Neural progenitor cell (in vitro differentiated cells): ENCODE measurements at regions not wholly inside any gene's neighbourhood (a gene's known extent, or its start where the extent isn't known, plus 50 kb on each side); places are given as distances from the start of the nearest gene placed in this dataset.

Source experiments
- DNase-seq: peaks from one replicate; pipeline ENCODE4 v3.0.0-alpha.2; 2016; ENCODE audit warnings: low spot score
- H2AFZ ChIP-seq: fragments of 200-600 bp; sonication (generic); replicated peaks from 2 replicates; pipeline ENCODE4 v1.6.1; 2016; ENCODE audit warnings: antibody characterized with exemption
- H3F3A ChIP-seq: fragments of 200-600 bp; sonication (generic); 2 replicates; pipeline ENCODE4 v1.6.1; 2016; ENCODE audit warnings: antibody characterized with exemption, low read depth
- H3K27ac ChIP-seq: fragments of 200-600 bp; sonication (generic); 2 replicates; pipeline ENCODE4 v1.5.1; 2016; ENCODE audit warnings: mild to moderate bottlenecking
- H3K27me3 ChIP-seq: fragments of 200-600 bp; sonication (generic); 2 replicates; pipeline ENCODE4 v1.6.1; 2016; ENCODE audit warnings: mild to moderate bottlenecking, moderate library complexity
- H3K36me3 ChIP-seq: fragments of 200-600 bp; sonication (generic); 2 replicates; pipeline ENCODE4 v1.5.1; 2016
- H3K4me1 ChIP-seq: fragments of 200-600 bp; sonication (generic); 2 replicates; pipeline ENCODE4 v1.6.1; 2016; ENCODE audit warnings: mixed run types
- H3K4me2 ChIP-seq: fragments of 200-600 bp; sonication (generic); 2 replicates; pipeline ENCODE4 v1.6.1; 2016
- H3K4me3 ChIP-seq: fragments of 200-600 bp; sonication (generic); 2 replicates; pipeline ENCODE4 v1.5.1; 2016
- H3K79me2 ChIP-seq: fragments of 200-600 bp; sonication (generic); 2 replicates; pipeline ENCODE4 v1.6.1; 2016; ENCODE audit warnings: low read depth
- H3K9ac ChIP-seq: fragments of 200-600 bp; sonication (generic); 2 replicates; pipeline ENCODE4 v1.6.1; 2016
- H3K9me3 ChIP-seq: fragments of 200-600 bp; sonication (generic); 2 replicates; pipeline ENCODE4 v1.5.1; 2016; ENCODE audit warnings: low read depth
- H4K20me1 ChIP-seq: fragments of 200-600 bp; sonication (generic); 2 replicates; pipeline ENCODE4 v1.6.1; 2016; ENCODE audit warnings: low read depth
- H3K27ac Mint-ChIP-seq: 3 replicates; pipeline ENCODE4 v1.8.0; 2021; ENCODE audit warnings: mixed read lengths
- H3K27me3 Mint-ChIP-seq: 2 replicates; pipeline ENCODE4 v1.8.0; 2022; ENCODE audit warnings: low read depth, mild to moderate bottlenecking, inconsistent platforms, moderate library complexity, mixed read lengths; ENCODE audit not compliant: insufficient read depth
- H3K36me3 Mint-ChIP-seq: 3 replicates; pipeline ENCODE4 v1.8.0; 2021; ENCODE audit warnings: mixed read lengths
- H3K4me1 Mint-ChIP-seq: 3 replicates; pipeline ENCODE4 v1.8.0; 2021; ENCODE audit warnings: mixed read lengths
- H3K4me3 Mint-ChIP-seq: 3 replicates; pipeline ENCODE4 v1.8.0; 2021; ENCODE audit warnings: mild to moderate bottlenecking, moderate library complexity, mixed read lengths
- H3K9me3 Mint-ChIP-seq: 3 replicates; pipeline ENCODE4 v1.8.0; 2020; ENCODE audit warnings: mixed read lengths
- EZH2 ChIP-seq: fragments of 200-600 bp; sonication (generic); IDR thresholded peaks from 2 replicates; pipeline ENCODE4 v1.6.1; 2017; ENCODE audit warnings: antibody characterized with exemption, mild to moderate bottlenecking, moderate library complexity
- EZH2phosphoT487 ChIP-seq: fragments of 200-600 bp; sonication (generic); IDR thresholded peaks from 2 replicates; pipeline ENCODE4 v1.6.1; 2017; ENCODE audit warnings: antibody characterized with exemption
- TF ChIP-seq, protein P1 (sequence below): fragments of 200-600 bp; sonication (generic); IDR thresholded peaks from 2 replicates; pipeline ENCODE4 v1.5.1; 2017; ENCODE audit warnings: antibody characterized with exemption, mild to moderate bottlenecking

DNA sequence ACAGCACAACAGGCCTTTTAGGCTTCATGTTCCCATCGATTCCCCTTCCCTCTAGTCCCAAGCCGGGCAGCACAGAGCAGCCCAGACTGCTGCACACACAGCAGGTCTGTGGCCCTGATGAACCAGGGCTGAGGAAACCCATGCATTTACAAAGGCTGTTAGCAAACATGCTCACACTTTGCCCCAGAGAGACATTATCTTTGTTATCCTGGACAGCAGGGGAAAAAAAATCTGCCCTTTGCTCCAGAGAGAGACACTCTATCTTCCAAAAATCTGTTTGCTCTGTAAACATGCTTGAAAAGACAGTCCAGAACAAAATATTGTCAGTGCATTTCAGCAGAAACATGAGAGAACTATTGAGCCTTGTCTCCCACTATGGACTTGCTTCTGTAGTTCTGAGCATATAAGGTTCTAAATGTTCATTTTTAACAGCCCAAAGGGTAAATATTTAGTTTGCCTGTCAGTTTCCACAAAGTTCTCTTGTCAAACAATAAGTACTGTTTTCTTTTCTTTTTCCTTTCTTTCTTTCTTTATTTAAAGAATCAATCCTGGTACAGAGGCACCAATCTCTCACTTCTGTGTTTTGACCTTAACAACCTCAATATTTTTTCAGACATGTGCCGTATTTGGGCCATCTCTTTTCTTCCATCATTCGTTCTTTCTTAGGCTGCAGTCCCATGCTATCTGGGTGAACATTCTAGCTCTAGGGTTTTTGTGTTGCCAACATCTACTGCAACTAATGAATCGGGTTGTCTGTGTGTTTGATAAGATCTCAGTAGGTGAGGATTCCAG is 468.0 kb downstream of the EPM2A start:
- DNase-seq, result no peak
- H3K36me3 ChIP-seq, result no peaks in the 10 kb centered on the region
- no peaks in the 10 kb centered on the region for H3K27me3 ChIP-seq
- H3K4me1 ChIP-seq, result peaks cover 9% of the 10 kb centered on the region
- no peak overlapping the region for H2AFZ ChIP-seq
- H3K4me1 Mint-ChIP-seq, result peaks cover 6% of the 10 kb centered on the region
- H3K27me3 Mint-ChIP-seq, result no peaks in the 10 kb centered on the region
- no peak overlapping the region for H3K9ac ChIP-seq
- H3K4me2 ChIP-seq, result no peak overlapping the region
- no peaks in the 10 kb centered on the region for H3K36me3 Mint-ChIP-seq
- no peaks in the 10 kb centered on the region for H3K9me3 Mint-ChIP-seq
- H3K27ac Mint-ChIP-seq, result no peak overlapping the region
- no peaks in the 10 kb centered on the region for H3K79me2 ChIP-seq
- H4K20me1 ChIP-seq, result no peaks in the 10 kb centered on the region
- no peak overlapping the region for H3K27ac ChIP-seq
- H3K4me3 ChIP-seq, result no peak overlapping the region
- TF ChIP-seq EZH2phosphoT487, result no peak
- TF ChIP-seq EZH2, result no peak
- TF ChIP-seq, protein P1, sequence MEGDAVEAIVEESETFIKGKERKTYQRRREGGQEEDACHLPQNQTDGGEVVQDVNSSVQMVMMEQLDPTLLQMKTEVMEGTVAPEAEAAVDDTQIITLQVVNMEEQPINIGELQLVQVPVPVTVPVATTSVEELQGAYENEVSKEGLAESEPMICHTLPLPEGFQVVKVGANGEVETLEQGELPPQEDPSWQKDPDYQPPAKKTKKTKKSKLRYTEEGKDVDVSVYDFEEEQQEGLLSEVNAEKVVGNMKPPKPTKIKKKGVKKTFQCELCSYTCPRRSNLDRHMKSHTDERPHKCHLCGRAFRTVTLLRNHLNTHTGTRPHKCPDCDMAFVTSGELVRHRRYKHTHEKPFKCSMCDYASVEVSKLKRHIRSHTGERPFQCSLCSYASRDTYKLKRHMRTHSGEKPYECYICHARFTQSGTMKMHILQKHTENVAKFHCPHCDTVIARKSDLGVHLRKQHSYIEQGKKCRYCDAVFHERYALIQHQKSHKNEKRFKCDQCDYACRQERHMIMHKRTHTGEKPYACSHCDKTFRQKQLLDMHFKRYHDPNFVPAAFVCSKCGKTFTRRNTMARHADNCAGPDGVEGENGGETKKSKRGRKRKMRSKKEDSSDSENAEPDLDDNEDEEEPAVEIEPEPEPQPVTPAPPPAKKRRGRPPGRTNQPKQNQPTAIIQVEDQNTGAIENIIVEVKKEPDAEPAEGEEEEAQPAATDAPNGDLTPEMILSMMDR, result no peak
- H3F3A ChIP-seq, result no peaks in the 10 kb centered on the region
- no peak overlapping the region for H3K4me3 Mint-ChIP-seq
- H3K9me3 ChIP-seq, result no peaks in the 10 kb centered on the region

DNA sequence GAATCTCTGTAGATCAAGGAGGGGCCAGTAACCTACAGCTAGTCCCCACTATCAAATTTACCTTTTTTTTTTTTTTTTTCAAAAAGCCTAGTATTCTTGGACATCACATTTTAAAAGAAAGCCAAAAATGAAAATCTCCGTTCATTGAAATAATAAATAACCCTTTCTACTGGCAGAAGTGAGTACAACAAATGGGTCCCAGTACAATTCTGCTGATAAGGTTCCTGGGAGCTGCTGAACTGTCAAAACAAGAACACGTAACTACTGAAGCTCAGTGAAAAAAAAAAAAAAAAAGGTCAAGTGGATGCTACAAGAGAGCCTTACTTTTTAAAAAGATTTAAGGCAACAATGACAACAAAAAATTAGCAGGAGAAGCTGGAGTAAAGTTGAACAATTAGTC is 464.9 kb downstream of the EPM2A start:
- no peak overlapping the region for H3K27ac ChIP-seq
- no peak overlapping the region for H3K4me2 ChIP-seq
- peaks cover 9% of the 10 kb centered on the region for H3K4me1 ChIP-seq
- H3K36me3 ChIP-seq, result no peaks in the 10 kb centered on the region
- H2AFZ ChIP-seq, result no peak overlapping the region
- no peaks in the 10 kb centered on the region for H3K36me3 Mint-ChIP-seq
- no peaks in the 10 kb centered on the region for H3K4me1 Mint-ChIP-seq
- TF ChIP-seq, protein P1, result no peak
- no peak for TF ChIP-seq EZH2
- TF ChIP-seq EZH2phosphoT487, result no peak
- DNase-seq, result no peak
- no peak overlapping the region for H3K4me3 ChIP-seq
- no peaks in the 10 kb centered on the region for H3K9me3 Mint-ChIP-seq
- H3K27me3 ChIP-seq, result no peaks in the 10 kb centered on the region
- H3K4me3 Mint-ChIP-seq, result no peak overlapping the region
- no peak overlapping the region for H3K9ac ChIP-seq
- no peaks in the 10 kb centered on the region for H4K20me1 ChIP-seq
- H3F3A ChIP-seq, result no peaks in the 10 kb centered on the region
- no peaks in the 10 kb centered on the region for H3K9me3 ChIP-seq
- H3K79me2 ChIP-seq, result no peaks in the 10 kb centered on the region
- no peaks in the 10 kb centered on the region for H3K27me3 Mint-ChIP-seq
- no peak overlapping the region for H3K27ac Mint-ChIP-seq

DNA sequence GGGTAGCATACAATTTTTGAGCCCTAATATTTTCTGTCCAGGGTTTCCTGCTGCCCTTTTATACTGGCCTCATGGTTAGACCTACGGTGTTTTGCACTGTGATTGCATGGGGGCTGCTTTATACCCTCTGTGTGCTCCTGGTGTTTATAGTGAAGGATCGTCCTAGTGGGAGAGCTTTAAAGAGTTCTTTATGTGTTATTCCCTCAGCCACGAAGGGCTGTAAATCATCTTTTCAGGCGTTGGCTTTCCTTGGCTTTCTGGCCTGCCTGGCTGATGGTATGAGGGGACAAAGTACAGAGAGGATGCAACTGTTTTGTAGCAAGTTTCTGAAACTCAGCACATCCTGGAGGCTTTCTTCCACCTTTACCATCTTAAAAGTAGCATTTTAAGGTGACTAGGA is 464.3 kb downstream of the EPM2A start:
- Histone ChIP-seq H3K4me2 (no peak overlapping the region), H3K79me2 (no peaks in the 10 kb centered on the region), H4K20me1 (no peaks in the 10 kb centered on the region), H3K4me3 (no peak overlapping the region), H3F3A (no peaks in the 10 kb centered on the region), H3K36me3 (no peaks in the 10 kb centered on the region), H2AFZ (peak overlapping the region; percentile 60), H3K4me1 (peaks cover 9% of the 10 kb centered on the region), H3K27ac (no peak overlapping the region), H3K9ac (no peak overlapping the region), H3K27me3 (no peaks in the 10 kb centered on the region), H3K9me3 (no peaks in the 10 kb centered on the region)
- TF ChIP-seq, protein P1, result no peak
- TF ChIP-seq EZH2phosphoT487 (no peak), EZH2 (no peak)
- Mint-ChIP-seq H3K4me3 (no peak overlapping the region), H3K4me1 (no peaks in the 10 kb centered on the region), H3K36me3 (no peaks in the 10 kb centered on the region), H3K27me3 (no peaks in the 10 kb centered on the region), H3K9me3 (no peaks in the 10 kb centered on the region), H3K27ac (no peak overlapping the region)
- DNase-seq, result peak; percentile 6
